Mucosa of rectum (tissue), 2 donors: ENCODE measurements at regions not wholly inside any gene's neighbourhood (a gene's known extent, or its start where the extent isn't known, plus 50 kb on each side); places are given as distances from the start of the nearest gene placed in this dataset.
"Not testable (repeated sequence)": the region's sequence is repeated elsewhere in the genome, so short reads cannot be mapped to it uniquely, and the experiment has no call there.

ENCODE experiments used
- H3K27ac ChIP-seq, 2 donors: one replicate each; pipeline ENCODE4 v1.7.0; 2013; ENCODE audit warnings: inconsistent platforms in 2 of 2, low read depth in 2 of 2, low read length in 2 of 2
- H3K27me3 ChIP-seq, 2 donors: one replicate each; pipeline ENCODE4 v1.7.0; 2013; ENCODE audit warnings: low read length in 2 of 2; ENCODE audit not compliant: control insufficient read depth in 2 of 2, insufficient read depth in 2 of 2
- H3K36me3 ChIP-seq, 2 donors: one replicate each; pipeline ENCODE4 v1.7.0; 2013; ENCODE audit warnings: low read length in 2 of 2; ENCODE audit not compliant: control insufficient read depth in 2 of 2, insufficient read depth in 2 of 2
- H3K4me1 ChIP-seq, 2 donors: one replicate each; pipeline ENCODE4 v1.7.0; 2013; ENCODE audit warnings: low read length in 2 of 2, mild to moderate bottlenecking in 1 of 2; ENCODE audit not compliant: control insufficient read depth in 2 of 2, insufficient read depth in 2 of 2
- H3K4me3 ChIP-seq, 2 donors: one replicate each; pipeline ENCODE4 v1.7.0; 2013; ENCODE audit warnings: low read length in 2 of 2
- H3K9ac ChIP-seq, 2 donors: one replicate each; pipeline ENCODE4 v1.7.0; 2013; ENCODE audit warnings: low read length in 2 of 2, low read depth in 1 of 2, mild to moderate bottlenecking in 1 of 2
- H3K9me3 ChIP-seq, 2 donors: one replicate each; pipeline ENCODE4 v1.7.0; 2013; ENCODE audit warnings: low read length in 2 of 2; ENCODE audit not compliant: control insufficient read depth in 2 of 2
- donor health status: healthy.
- donor health status: Normal muscosa, but diverticular disease.

- H3K27me3 ChIP-seq = no peaks in the 10 kb centered on the region
- H3K27ac ChIP-seq = no peak overlapping the region
- no peak overlapping the region for H3K4me3 ChIP-seq
- no peaks in the 10 kb centered on the region for H3K4me1 ChIP-seq
- H3K9me3 ChIP-seq = no peaks in the 10 kb centered on the region
- no peak overlapping the region for H3K9ac ChIP-seq
- no peaks in the 10 kb centered on the region for H3K36me3 ChIP-seq
These were observed 403.7 kb downstream of the CNTN3 start for GRCh38 chr3:74210739-74211138.

- Histone ChIP-seq H3K27ac (no peak overlapping the region), H3K36me3 (no peaks in the 10 kb centered on the region), H3K4me3 (no peak overlapping the region), H3K9ac (no peak overlapping the region), H3K27me3 (no peaks in the 10 kb centered on the region), H3K9me3 (no peaks in the 10 kb centered on the region), H3K4me1 (no peaks in the 10 kb centered on the region)
These were observed 413.5 kb downstream of the CNTN3 start for GRCh38 chr3:74200952-74201351.

GRCh38 chr3:74178664-74179063, 435.8 kb downstream of the CNTN3 start:
- H3K4me3 ChIP-seq, H3K4me1 ChIP-seq, H3K27me3 ChIP-seq, H3K36me3 ChIP-seq, H3K27ac ChIP-seq, H3K9ac ChIP-seq, H3K9me3 ChIP-seq: not testable (repeated sequence)

GRCh38 chr3:74173090-74173489, 441.4 kb downstream of the CNTN3 start:
- Histone ChIP-seq H3K9me3 (no peaks in the 10 kb centered on the region), H3K27me3 (no peaks in the 10 kb centered on the region), H3K4me1 (no peaks in the 10 kb centered on the region), H3K27ac (no peak overlapping the region), H3K36me3 (no peaks in the 10 kb centered on the region), H3K9ac (no peak overlapping the region), H3K4me3 (no peak overlapping the region)

GRCh38 chr3:74167926-74168325, 446.5 kb downstream of the CNTN3 start:
- Histone ChIP-seq H3K4me1 (no peaks in the 10 kb centered on the region), H3K4me3 (no peak overlapping the region), H3K27ac (no peak overlapping the region), H3K27me3 (no peaks in the 10 kb centered on the region), H3K9me3 (no peaks in the 10 kb centered on the region), H3K36me3 (no peaks in the 10 kb centered on the region), H3K9ac (no peak overlapping the region)

- H3K4me3 ChIP-seq = no peak overlapping the region
These were observed 449.2 kb downstream of the CNTN3 start for GRCh38 chr3:74165211-74165610.

GRCh38 chr3:74149466-74149865, 465.0 kb downstream of the CNTN3 start:
- no peaks in the 10 kb centered on the region for H3K27me3 ChIP-seq
- H3K9ac ChIP-seq = no peak overlapping the region
- no peak overlapping the region for H3K27ac ChIP-seq
- H3K9me3 ChIP-seq = no peaks in the 10 kb centered on the region
- H3K4me1 ChIP-seq = no peaks in the 10 kb centered on the region
- H3K36me3 ChIP-seq = no peaks in the 10 kb centered on the region
- no peak overlapping the region for H3K4me3 ChIP-seq

More at GRCh38 chr3:74165211-74165610, 449.2 kb downstream of the CNTN3 start:
- no peak overlapping the region for H3K27ac ChIP-seq
- H3K27me3 ChIP-seq = no peaks in the 10 kb centered on the region
- H3K4me1 ChIP-seq = no peaks in the 10 kb centered on the region
- H3K36me3 ChIP-seq = no peaks in the 10 kb centered on the region
- H3K9ac ChIP-seq = no peak overlapping the region
- no peaks in the 10 kb centered on the region for H3K9me3 ChIP-seq

- H3K27ac ChIP-seq = no peak overlapping the region
- no peaks in the 10 kb centered on the region for H3K36me3 ChIP-seq
- no peak overlapping the region for H3K4me3 ChIP-seq
- H3K9me3 ChIP-seq = no peaks in the 10 kb centered on the region
- H3K9ac ChIP-seq = no peak overlapping the region
- H3K4me1 ChIP-seq = no peaks in the 10 kb centered on the region
- H3K27me3 ChIP-seq = no peaks in the 10 kb centered on the region
These were observed 469.2 kb downstream of the CNTN3 start for GRCh38 chr3:74145277-74145676.

- H3K27ac ChIP-seq = no peak overlapping the region
- no peaks in the 10 kb centered on the region for H3K27me3 ChIP-seq
- H3K4me3 ChIP-seq = no peak overlapping the region
- no peaks in the 10 kb centered on the region for H3K36me3 ChIP-seq
- no peak overlapping the region for H3K9ac ChIP-seq
- H3K4me1 ChIP-seq = no peaks in the 10 kb centered on the region
- H3K9me3 ChIP-seq = no peaks in the 10 kb centered on the region
These were observed 474.8 kb downstream of the CNTN3 start for GRCh38 chr3:74139648-74140047.

- Histone ChIP-seq H3K9me3 (no peaks in the 10 kb centered on the region), H3K36me3 (no peaks in the 10 kb centered on the region), H3K4me1 (no peaks in the 10 kb centered on the region), H3K9ac (no peak overlapping the region), H3K27ac (no peak overlapping the region), H3K27me3 (no peaks in the 10 kb centered on the region), H3K4me3 (no peak overlapping the region)
These were observed 476.7 kb downstream of the CNTN3 start for GRCh38 chr3:74137790-74138189.

- Histone ChIP-seq H3K4me3 (no peak overlapping the region), H3K4me1 (no peaks in the 10 kb centered on the region), H3K36me3 (no peaks in the 10 kb centered on the region), H3K9me3 (no peaks in the 10 kb centered on the region), H3K9ac (no peak overlapping the region), H3K27me3 (no peaks in the 10 kb centered on the region), H3K27ac (no peak overlapping the region)
These were observed 478.7 kb downstream of the CNTN3 start for GRCh38 chr3:74135808-74136207.
